HPDE6-E6E7 (cell line): ENCODE measurements at regions not wholly inside any gene's neighbourhood (a gene's known extent, or its start where the extent isn't known, plus 50 kb on each side); places are given as distances from the start of the nearest gene placed in this dataset.

ENCODE experiments used
- DNase-seq: peaks from one replicate; pipeline ENCODE4 v3.0.0; 2011; ENCODE audit warnings: missing footprints; ENCODE audit errors: extremely low spot score

GRCh38 chr5:24735284-24735683, 90.5 kb upstream of the CDH10 start:
- no peak for DNase-seq

GRCh38 chr5:24732184-24732583, 87.4 kb upstream of the CDH10 start:
- no peak for DNase-seq

GRCh38 chr5:24720743-24721142, 76.0 kb upstream of the CDH10 start:
- DNase-seq: no peak

GRCh38 chr5:24714746-24715145, 70.0 kb upstream of the CDH10 start:
- DNase-seq: no peak

GRCh38 chr5:24712947-24713346, 68.2 kb upstream of the CDH10 start:
- no peak for DNase-seq

- no peak for DNase-seq
Observed at GRCh38 chr5:24712047-24712446, 67.3 kb upstream of the CDH10 start.

- DNase-seq: no peak
Observed at GRCh38 chr5:24703934-24704333, 59.2 kb upstream of the CDH10 start.
